HEK293 (cell line): ENCODE measurements at regions not wholly inside any gene's neighbourhood (a gene's known extent, or its start where the extent isn't known, plus 50 kb on each side); places are given as distances from the start of the nearest gene placed in this dataset.

ENCODE experiments used
- CTCF ChIA-PET: fragments of 350-600 bp; formaldehyde crosslinking; extraction: SDS; loops from one replicate; lab custom pipeline; 2021; ENCODE audit warnings: antibody characterized with exemption; lab: Yijun Ruan, JAX
- POLR2A ChIA-PET: fragments of 300-600 bp; formaldehyde crosslinking; extraction: SDS; loops from one replicate; lab custom pipeline; 2020; ENCODE audit warnings: antibody characterized with exemption, inconsistent platforms; lab: Yijun Ruan, JAX
- H3K27ac ChIP-seq: fragments of 200-500 bp; sonication (Bioruptor generic); 2 replicates; pipeline ENCODE4 v1.5.1; 2014; ENCODE audit warnings: low read depth, low read length, control low read depth, inconsistent platforms; ENCODE audit errors: extremely low read depth
- H3K36me3 ChIP-seq, 2 experiments: fragments of 200-500 bp in 1 of 2; sonication (Bioruptor generic) in 1 of 2; 1 replicate in 1 of 2; 2 replicates in 1 of 2; pipeline ENCODE4 v1.5.1; 2014 to 2017; ENCODE audit warnings: inconsistent platforms in 2 of 2, low read length in 2 of 2; ENCODE audit not compliant: control insufficient read depth in 2 of 2, insufficient read depth in 1 of 2
- H3K4me1 ChIP-seq: fragments of 200-500 bp; sonication (Bioruptor generic); 2 replicates; pipeline ENCODE4 v1.5.1; 2014; ENCODE audit warnings: mild to moderate bottlenecking, low read length, inconsistent platforms; ENCODE audit not compliant: control insufficient read depth, insufficient read depth
- H3K4me3 ChIP-seq: 2 replicates; pipeline ENCODE4 v1.5.1; 2011; ENCODE audit warnings: low read depth, mild to moderate bottlenecking, control low read depth, low read length, moderate library complexity
- H3K9me3 ChIP-seq: fragments of 200-500 bp; sonication (Bioruptor generic); 2 replicates; pipeline ENCODE4 v1.5.1; 2014; ENCODE audit warnings: low read depth, low read length, inconsistent platforms; ENCODE audit not compliant: control insufficient read depth, insufficient read depth
- MEIS1 ChIP-seq: sonication (generic); formaldehyde crosslinking; IDR thresholded peaks from 2 replicates; pipeline ENCODE4 v1.8.1; 2022; ENCODE audit warnings: missing genetic modification reagents, mild to moderate bottlenecking, borderline replicate concordance
- OSR2 ChIP-seq: fragments of 450-650 bp; formaldehyde crosslinking; IDR thresholded peaks from 2 replicates; pipeline ENCODE4 v1.5.1; 2016; ENCODE audit warnings: missing biosample characterization, missing genetic modification characterization
- PRDM10 ChIP-seq: fragments of 450-650 bp; formaldehyde crosslinking; IDR thresholded peaks from 2 replicates; pipeline ENCODE4 v1.5.1; 2016; ENCODE audit warnings: missing biosample characterization, missing genetic modification characterization
- REPIN1 ChIP-seq: fragments of 450-650 bp; formaldehyde crosslinking; IDR thresholded peaks from 2 replicates; pipeline ENCODE4 v1.5.1; 2017; ENCODE audit warnings: missing biosample characterization, missing genetic modification characterization, low read depth
- YY2 ChIP-seq: fragments of 450-650 bp; formaldehyde crosslinking; IDR thresholded peaks from 2 replicates; pipeline ENCODE4 v1.5.1; 2016; ENCODE audit warnings: missing biosample characterization, missing genetic modification characterization
- ZBTB7A ChIP-seq: fragments of 450-650 bp; formaldehyde crosslinking; IDR thresholded peaks from 2 replicates; pipeline ENCODE4 v1.5.1; 2016; ENCODE audit warnings: low read depth, missing biosample characterization, missing genetic modification characterization
- ZNF121 ChIP-seq: fragments of 450-650 bp; formaldehyde crosslinking; IDR thresholded peaks from 2 replicates; pipeline ENCODE4 v1.5.1; 2016; ENCODE audit warnings: missing biosample characterization, missing genetic modification characterization
- ZNF157 ChIP-seq: fragments of 450-650 bp; formaldehyde crosslinking; IDR thresholded peaks from 2 replicates; pipeline ENCODE4 v1.5.1; 2016; ENCODE audit warnings: missing biosample characterization, missing genetic modification characterization
- ZNF211 ChIP-seq: fragments of 450-650 bp; formaldehyde crosslinking; IDR thresholded peaks from 2 replicates; pipeline ENCODE4 v1.5.1; 2016; ENCODE audit warnings: low read depth, missing biosample characterization, missing genetic modification characterization
- ZNF26 ChIP-seq: fragments of 450-650 bp; formaldehyde crosslinking; IDR thresholded peaks from 2 replicates; pipeline ENCODE4 v1.5.1; 2016; ENCODE audit warnings: missing biosample characterization, missing genetic modification characterization
- ZNF280C ChIP-seq: fragments of 450-650 bp; formaldehyde crosslinking; IDR thresholded peaks from 2 replicates; pipeline ENCODE4 v1.5.1; 2016; ENCODE audit warnings: missing biosample characterization, missing genetic modification characterization
- ZNF350 ChIP-seq: fragments of 450-650 bp; formaldehyde crosslinking; IDR thresholded peaks from 2 replicates; pipeline ENCODE4 v1.5.0; 2017; ENCODE audit warnings: missing biosample characterization, mild to moderate bottlenecking, missing genetic modification characterization
- ZNF391 ChIP-seq: fragments of 450-650 bp; formaldehyde crosslinking; IDR thresholded peaks from 2 replicates; pipeline ENCODE4 v1.5.1; 2016; ENCODE audit warnings: low read depth, missing biosample characterization, missing genetic modification characterization, borderline replicate concordance
- ZNF488 ChIP-seq: fragments of 450-650 bp; formaldehyde crosslinking; IDR thresholded peaks from 2 replicates; pipeline ENCODE4 v1.5.1; 2016; ENCODE audit warnings: missing biosample characterization, missing genetic modification characterization
- ZNF571 ChIP-seq: fragments of 450-650 bp; formaldehyde crosslinking; IDR thresholded peaks from 2 replicates; pipeline ENCODE4 v1.5.0; 2017; ENCODE audit warnings: missing biosample characterization, missing genetic modification characterization
- ZNF660 ChIP-seq: fragments of 450-650 bp; IDR thresholded peaks from 2 replicates; pipeline ENCODE4 v1.5.1; 2018; ENCODE audit warnings: missing biosample characterization, mild to moderate bottlenecking, missing genetic modification characterization
- ZNF837 ChIP-seq: fragments of 450-650 bp; formaldehyde crosslinking; IDR thresholded peaks from 2 replicates; pipeline ENCODE4 v1.5.1; 2016; ENCODE audit warnings: missing biosample characterization, missing genetic modification characterization
- ZSCAN18 ChIP-seq: fragments of 450-650 bp; formaldehyde crosslinking; IDR thresholded peaks from 2 replicates; pipeline ENCODE4 v1.5.1; 2016; ENCODE audit warnings: missing biosample characterization, missing genetic modification characterization

GRCh38 chr16:22633799-22634198 lies 123.1 kb downstream of the NPIPB5 start:
- Histone ChIP-seq H3K27ac (no peak overlapping the region), H3K36me3 (no peaks in the 10 kb centered on the region), H3K4me1 (no peaks in the 10 kb centered on the region), H3K9me3 (no peaks in the 10 kb centered on the region), H3K4me3 (no peak overlapping the region)
- CTCF ChIA-PET, result interaction anchor here (0.6 kb wide), 1 partner anchor 11 kb away, joined by 3 read pairs; no protein-coding TSS in a partner anchor
- POLR2A ChIA-PET, result no interaction called here
- TF ChIP-seq ZNF837 (tag by site-specific recombination) (no peak), ZSCAN18 (tag by site-specific recombination) (no peak), YY2 (tag by site-specific recombination) (no peak), OSR2 (no peak), ZNF350 (tag by site-specific recombination) (no peak), ZNF211 (no peak), ZNF157 (tag by site-specific recombination) (no peak), ZNF280C (tag by site-specific recombination) (no peak), ZNF660 (no peak), ZBTB7A (tag by site-specific recombination) (no peak), PRDM10 (tag by site-specific recombination) (no peak), ZNF571 (tag by site-specific recombination) (no peak), ZNF488 (tag by site-specific recombination) (no peak), ZNF26 (tag by site-specific recombination) (no peak), MEIS1 (CRISPR knock-in tag) (no peak), ZNF121 (no peak), ZNF391 (no peak), REPIN1 (tag by site-specific recombination) (no peak)
